Testis (tissue), 2 donors: ENCODE measurements at regions not wholly inside any gene's neighbourhood (a gene's known extent, or its start where the extent isn't known, plus 50 kb on each side); places are given as distances from the start of the nearest gene placed in this dataset.
"Not testable (repeated sequence)": the region's sequence is repeated elsewhere in the genome, so short reads cannot be mapped to it uniquely, and the experiment has no call there.

ENCODE experiments used
- DNase-seq: peaks from one replicate; pipeline ENCODE4 v3.0.0-alpha.2; 2019
- H3K27ac ChIP-seq, 2 donors: fragments of 200-600 bp; sonication (generic); one replicate each; pipeline ENCODE4 v1.5.1; 2019
- H3K27me3 ChIP-seq: fragments of 200-600 bp; sonication (generic); one replicate; pipeline ENCODE4 v1.5.1; 2019
- H3K36me3 ChIP-seq: fragments of 200-600 bp; sonication (generic); one replicate; pipeline ENCODE4 v1.5.1; 2017; ENCODE audit warnings: low read depth; ENCODE audit errors: missing control alignments
- H3K4me1 ChIP-seq: fragments of 200-600 bp; sonication (generic); one replicate; pipeline ENCODE4 v1.5.1; 2019
- H3K4me3 ChIP-seq, 2 donors: fragments of 200-600 bp; sonication (generic); one replicate each; pipeline ENCODE4 v1.5.1; 2017 to 2019
- H3K9me3 ChIP-seq: fragments of 200-600 bp; sonication (generic); one replicate; pipeline ENCODE4 v1.5.1; 2017
- POLR2A ChIP-seq: fragments of 450-650 bp; IDR thresholded peaks from one replicate; pipeline ENCODE4 v1.6.1; 2017; ENCODE audit warnings: antibody characterized with exemption, mild to moderate bottlenecking, moderate library complexity
- WGBS, 2 donors: methylation state at CpG; one replicate each; pipeline ENCODE4 v1.1.5; 2018; 5-methylcytosine and 5-hydroxymethylcytosine counted together
- intact Hi-C: fragments of 100-400 bp; cut with DNase I; formaldehyde crosslinking; loops from one replicate; pipeline ENCODE4 v1.15.1; 2023; ENCODE audit warnings: low total_unique reads
- TF ChIP-seq, protein P1 (sequence below), 3 experiments: fragments of 450-650 bp in 2 of 3; fragments of 200-600 bp in 1 of 3; sonication (generic) in 1 of 3; IDR thresholded peaks; one replicate each; pipeline ENCODE4 v1.5.1; 2016 to 2019; ENCODE audit warnings: antibody characterized with exemption in 3 of 3, mild to moderate bottlenecking in 2 of 3, moderate library complexity in 1 of 3

DNA sequence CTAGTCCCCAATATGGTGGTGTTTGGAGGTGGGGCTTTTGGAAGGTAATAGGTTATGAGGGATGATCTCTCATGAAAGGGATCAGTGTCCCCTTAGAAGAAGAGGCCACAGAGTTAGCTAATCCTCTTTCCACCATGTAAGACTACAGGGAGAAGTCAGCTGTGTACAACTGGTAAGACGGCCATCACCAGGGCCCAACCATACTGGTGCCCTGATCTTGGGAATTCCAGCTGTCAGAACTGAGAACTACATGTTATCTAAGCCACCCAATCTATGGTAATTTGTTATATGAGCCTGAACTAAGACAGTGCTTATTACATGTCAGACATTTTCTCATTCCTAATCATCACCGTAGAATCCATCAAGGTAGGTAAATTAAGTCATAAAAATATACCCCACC lies 77.7 kb upstream of the ZNF217 start:
- Histone ChIP-seq H3K4me1 (no peaks in the 10 kb centered on the region), H3K27ac (no peak overlapping the region), H3K4me3 (no peak overlapping the region), H3K27me3 (no peaks in the 10 kb centered on the region), H3K9me3 (no peaks in the 10 kb centered on the region), H3K36me3 (no peaks in the 10 kb centered on the region)
- 93 to 96% methylated on average over 2 of the region's 2 CpGs for WGBS, 2 donors
- TF ChIP-seq, protein P1, sequence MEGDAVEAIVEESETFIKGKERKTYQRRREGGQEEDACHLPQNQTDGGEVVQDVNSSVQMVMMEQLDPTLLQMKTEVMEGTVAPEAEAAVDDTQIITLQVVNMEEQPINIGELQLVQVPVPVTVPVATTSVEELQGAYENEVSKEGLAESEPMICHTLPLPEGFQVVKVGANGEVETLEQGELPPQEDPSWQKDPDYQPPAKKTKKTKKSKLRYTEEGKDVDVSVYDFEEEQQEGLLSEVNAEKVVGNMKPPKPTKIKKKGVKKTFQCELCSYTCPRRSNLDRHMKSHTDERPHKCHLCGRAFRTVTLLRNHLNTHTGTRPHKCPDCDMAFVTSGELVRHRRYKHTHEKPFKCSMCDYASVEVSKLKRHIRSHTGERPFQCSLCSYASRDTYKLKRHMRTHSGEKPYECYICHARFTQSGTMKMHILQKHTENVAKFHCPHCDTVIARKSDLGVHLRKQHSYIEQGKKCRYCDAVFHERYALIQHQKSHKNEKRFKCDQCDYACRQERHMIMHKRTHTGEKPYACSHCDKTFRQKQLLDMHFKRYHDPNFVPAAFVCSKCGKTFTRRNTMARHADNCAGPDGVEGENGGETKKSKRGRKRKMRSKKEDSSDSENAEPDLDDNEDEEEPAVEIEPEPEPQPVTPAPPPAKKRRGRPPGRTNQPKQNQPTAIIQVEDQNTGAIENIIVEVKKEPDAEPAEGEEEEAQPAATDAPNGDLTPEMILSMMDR (IDR thresholded peaks at IDR 0.05): no peak
- TF ChIP-seq POLR2A: no peak
- no peak for DNase-seq
- intact Hi-C loops: no loop called here

GRCh38 chr20:53669517-53670313 lies 76.1 kb upstream of the ZNF217 start:
- DNase-seq, H3K9me3 ChIP-seq, H3K4me3 ChIP-seq, H3K27me3 ChIP-seq, H3K4me1 ChIP-seq, H3K27ac ChIP-seq, intact Hi-C loops, H3K36me3 ChIP-seq: not testable (repeated sequence)
- 91 to 96% methylated on average over 16 of the region's 16 CpGs for WGBS, 2 donors

- DNase-seq: no peak
- intact Hi-C loops: no loop called here
- Histone ChIP-seq H3K36me3 (no peaks in the 10 kb centered on the region), H3K9me3 (no peaks in the 10 kb centered on the region), H3K4me3 (no peak overlapping the region), H3K27ac (no peak overlapping the region), H3K4me1 (no peaks in the 10 kb centered on the region), H3K27me3 (no peaks in the 10 kb centered on the region)
- 94 to 95% methylated on average over 9 of the region's 9 CpGs for WGBS, 2 donors
- TF ChIP-seq, protein P1 (IDR thresholded peaks at IDR 0.05): no peak
- no peak for TF ChIP-seq POLR2A
These were observed 75.4 kb upstream of the ZNF217 start for GRCh38 chr20:53668992-53669391.

- no peaks in the 10 kb centered on the region for H3K36me3 ChIP-seq
- intact Hi-C loops: no loop called here
- H3K27me3 ChIP-seq: no peaks in the 10 kb centered on the region
- no peak for TF ChIP-seq POLR2A
- TF ChIP-seq, protein P1 (IDR thresholded peaks at IDR 0.05): no peak
- 91 to 100% methylated on average over 6 of the region's 6 CpGs for WGBS, 2 donors
- H3K27ac ChIP-seq: no peak overlapping the region
- no peak for DNase-seq
- H3K4me3 ChIP-seq: no peak overlapping the region
- peaks cover 6% of the 10 kb centered on the region for H3K4me1 ChIP-seq
- H3K9me3 ChIP-seq: no peaks in the 10 kb centered on the region
These were observed 72.5 kb upstream of the ZNF217 start for GRCh38 chr20:53666144-53666543.

GRCh38 chr20:53664121-53664520 lies 70.5 kb upstream of the ZNF217 start:
- TF ChIP-seq POLR2A: no peak
- TF ChIP-seq, protein P1 (IDR thresholded peaks at IDR 0.05): no peak
- no peaks in the 10 kb centered on the region for H3K36me3 ChIP-seq
- no peak for DNase-seq
- no peak overlapping the region for H3K4me3 ChIP-seq
- no peaks in the 10 kb centered on the region for H3K9me3 ChIP-seq
- H3K4me1 ChIP-seq: peaks cover 17% of the 10 kb centered on the region
- no peaks in the 10 kb centered on the region for H3K27me3 ChIP-seq
- 78 to 91% methylated on average over 4 of the region's 4 CpGs for WGBS, 2 donors
- H3K27ac ChIP-seq: no peak overlapping the region
- intact Hi-C loops: no loop called here

DNA sequence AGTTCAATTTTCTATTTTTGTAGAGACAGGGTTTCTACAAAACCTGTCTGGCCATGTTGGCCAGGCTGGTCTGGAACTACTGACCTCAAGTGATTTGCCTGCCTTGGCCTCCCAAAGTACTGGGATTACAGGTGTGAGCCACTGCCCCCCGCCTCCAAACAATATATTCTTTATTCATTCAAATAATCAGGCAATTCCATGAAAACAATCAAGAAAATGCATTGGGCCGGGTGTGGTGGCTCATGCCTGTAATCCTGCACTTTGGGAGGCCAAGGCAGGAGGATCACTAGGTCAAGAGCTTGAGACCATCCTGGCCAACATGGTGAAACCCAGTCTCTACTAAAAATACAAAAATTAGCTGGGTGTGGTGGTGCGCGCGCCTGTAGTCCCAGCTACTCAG lies 69.9 kb upstream of the ZNF217 start:
- intact Hi-C loops, DNase-seq, H3K27me3 ChIP-seq, H3K27ac ChIP-seq, H3K36me3 ChIP-seq, H3K4me3 ChIP-seq, H3K9me3 ChIP-seq: not testable (repeated sequence)
- peaks cover 17% of the 10 kb centered on the region for H3K4me1 ChIP-seq
- WGBS, 2 donors: 87 to 96% methylated on average over 5 of the region's 5 CpGs
